ENCODE measurements at regions not wholly inside any gene's neighbourhood (a gene's known extent, or its start where the extent isn't known, plus 50 kb on each side); places are given as distances from the start of the nearest gene placed in this dataset.
"Not testable (repeated sequence)": the region's sequence is repeated elsewhere in the genome, so short reads cannot be mapped to it uniquely, and the experiment has no call there.

GRCh38 chr3:158882445-158882844 lies 80.6 kb downstream of the MFSD1 start:
- DNase-seq (ENCODE audit: low read depth in 4 of 4, low spot score in 3 of 4): no peak

DNA sequence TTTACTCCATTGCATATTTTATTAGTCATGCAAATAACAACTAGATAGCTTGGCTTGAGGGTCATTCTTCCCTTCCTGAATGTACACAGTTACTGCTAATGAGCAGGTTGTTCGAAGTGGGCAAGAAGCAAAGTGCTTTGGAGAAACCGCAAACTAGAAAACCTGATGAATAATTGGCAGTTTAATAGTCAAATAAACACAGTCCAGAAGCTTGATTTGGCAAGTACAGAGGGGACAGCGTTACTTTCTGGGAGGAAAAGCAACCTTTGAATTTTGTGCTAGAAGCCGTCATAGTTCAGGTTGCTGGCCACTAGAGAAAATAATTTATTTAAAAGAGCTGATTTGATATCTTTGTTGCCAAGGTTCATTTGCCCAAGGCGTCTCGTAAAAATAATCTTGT lies 94.9 kb downstream of the MFSD1 start:
- DNase-seq (ENCODE audit: low read depth in 4 of 4, low spot score in 3 of 4): no peak

GRCh38 chr3:158906749-158907148 lies 104.9 kb downstream of the MFSD1 start:
- DNase-seq (ENCODE audit: low read depth in 4 of 4, low spot score in 3 of 4): no peak

- no peak for DNase-seq (ENCODE audit: low read depth in 4 of 4, low spot score in 3 of 4)
Measured at GRCh38 chr3:158908187-158908734, 106.4 kb downstream of the MFSD1 start.

- no peak for DNase-seq (ENCODE audit: low read depth in 4 of 4, low spot score in 3 of 4)
Measured at GRCh38 chr3:158909870-158910269, 108.0 kb downstream of the MFSD1 start.

GRCh38 chr3:158911586-158911985 lies 109.7 kb downstream of the MFSD1 start:
- no peak for DNase-seq (ENCODE audit: low read depth in 4 of 4, low spot score in 3 of 4)

- no peak for DNase-seq (ENCODE audit: low read depth in 4 of 4, low spot score in 3 of 4)
Measured at GRCh38 chr3:158912188-158912587, 110.3 kb downstream of the MFSD1 start.

DNA sequence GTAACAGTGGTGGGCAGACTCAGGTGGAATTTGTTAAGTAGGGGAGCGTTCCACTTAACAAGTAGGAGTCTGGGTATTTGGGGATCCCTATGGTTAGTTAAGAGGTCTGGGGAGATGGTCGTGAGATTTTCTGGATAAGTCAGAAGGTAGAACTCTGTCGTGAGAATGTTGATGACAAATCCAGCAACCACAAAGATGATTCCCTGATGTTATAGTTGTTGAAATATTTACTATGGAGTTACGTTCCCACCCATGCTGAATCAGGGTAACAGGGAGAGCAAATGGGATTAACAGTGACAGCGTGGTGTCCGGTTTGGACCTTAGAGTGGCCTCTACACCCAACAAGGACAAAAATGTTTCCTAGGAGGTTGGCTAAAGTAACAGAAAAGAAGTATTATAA lies 110.8 kb downstream of the MFSD1 start:
- DNase-seq (ENCODE audit: low read depth in 4 of 4, low spot score in 3 of 4): no peak

DNA sequence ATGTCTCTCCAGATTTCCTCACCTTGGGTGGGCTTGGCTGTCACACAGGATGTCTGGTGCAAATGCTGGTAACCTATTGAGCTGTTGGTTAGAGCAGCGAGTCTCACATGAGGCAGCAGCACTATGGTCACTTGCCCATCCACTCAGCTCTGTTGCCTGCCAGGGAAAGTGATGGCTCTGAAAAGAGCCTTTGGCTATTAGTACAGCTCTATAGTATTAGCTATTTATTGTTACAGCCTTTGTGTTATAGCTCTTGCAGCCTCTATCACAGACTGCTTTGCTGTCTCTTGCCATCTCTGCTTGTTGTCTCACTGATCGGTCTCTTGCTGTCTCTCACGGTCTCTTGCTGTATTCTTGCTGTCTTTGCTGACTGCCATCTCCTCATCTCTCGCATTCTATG lies 114.3 kb downstream of the MFSD1 start:
- DNase-seq (ENCODE audit: low read depth in 4 of 4, low spot score in 3 of 4): no peak

- peak in 3 of 4 donors; percentile 15 to 31 (median 20) for DNase-seq (ENCODE audit: low read depth in 4 of 4, low spot score in 3 of 4)
Measured at GRCh38 chr3:158918008-158918407, 116.2 kb downstream of the MFSD1 start.

- no peak for DNase-seq (ENCODE audit: low read depth in 4 of 4, low spot score in 3 of 4)
Measured at GRCh38 chr3:158918451-158918850, 116.6 kb downstream of the MFSD1 start.

- DNase-seq (ENCODE audit: low read depth in 4 of 4, low spot score in 3 of 4): no peak
Measured at GRCh38 chr3:158920371-158920770, 118.5 kb downstream of the MFSD1 start.

DNA sequence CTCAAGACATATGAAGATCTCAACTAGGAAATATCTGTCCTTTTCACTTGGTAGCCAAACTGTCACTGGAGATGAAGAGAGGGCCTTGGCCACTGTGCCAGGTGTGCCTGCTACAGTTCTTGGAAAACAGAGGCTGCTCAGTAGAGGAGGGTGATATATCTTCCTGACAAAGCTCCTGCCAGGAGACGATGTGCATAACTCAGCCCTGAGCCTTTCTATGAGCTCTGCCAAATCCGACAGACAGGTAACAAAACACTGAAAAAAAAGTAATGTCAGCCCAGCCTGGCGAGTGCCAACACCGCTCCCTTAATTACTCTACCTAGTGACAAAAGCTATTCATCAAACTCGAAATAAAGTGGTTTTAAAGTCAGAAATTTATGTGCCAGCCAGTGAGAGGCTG lies 123.2 kb downstream of the MFSD1 start:
- DNase-seq (ENCODE audit: low read depth in 4 of 4, low spot score in 3 of 4): no peak

DNA sequence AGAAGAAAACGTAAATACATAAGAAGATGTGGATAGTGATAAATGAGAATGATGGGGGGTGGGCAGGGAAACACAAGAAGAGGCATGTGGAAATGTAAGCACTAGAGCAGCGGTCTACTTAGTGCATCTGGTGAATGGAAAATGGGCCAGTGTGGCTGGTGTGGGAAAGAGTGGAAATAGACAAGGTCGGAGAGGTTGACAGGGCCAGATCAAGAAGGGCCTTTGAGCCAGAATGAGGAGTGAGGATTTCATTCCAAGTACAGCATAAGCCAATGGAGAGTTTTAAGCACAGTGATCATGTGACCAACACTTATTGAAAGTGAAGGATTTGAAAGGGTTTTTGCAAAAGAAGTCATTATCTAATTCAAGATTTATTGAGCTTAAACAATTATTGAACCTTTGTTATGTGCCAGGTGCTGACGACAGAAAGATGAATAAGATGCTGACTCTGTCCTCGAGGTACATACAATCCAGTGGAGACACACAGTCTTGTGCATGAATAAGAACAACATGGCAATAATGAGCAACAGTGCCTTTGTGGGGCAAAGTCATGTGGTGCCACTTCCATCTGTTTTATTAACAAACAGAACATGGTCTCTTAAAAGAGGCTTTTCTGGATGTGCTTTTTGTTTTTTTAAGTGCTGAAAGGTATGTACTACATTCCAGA lies 124.1 kb downstream of the MFSD1 start:
- DNase-seq (ENCODE audit: low read depth in 4 of 4, low spot score in 3 of 4): no peak

- DNase-seq (ENCODE audit: low read depth in 4 of 4, low spot score in 3 of 4): no peak
Measured at GRCh38 chr3:158935846-158936245, 134.0 kb downstream of the MFSD1 start.

DNA sequence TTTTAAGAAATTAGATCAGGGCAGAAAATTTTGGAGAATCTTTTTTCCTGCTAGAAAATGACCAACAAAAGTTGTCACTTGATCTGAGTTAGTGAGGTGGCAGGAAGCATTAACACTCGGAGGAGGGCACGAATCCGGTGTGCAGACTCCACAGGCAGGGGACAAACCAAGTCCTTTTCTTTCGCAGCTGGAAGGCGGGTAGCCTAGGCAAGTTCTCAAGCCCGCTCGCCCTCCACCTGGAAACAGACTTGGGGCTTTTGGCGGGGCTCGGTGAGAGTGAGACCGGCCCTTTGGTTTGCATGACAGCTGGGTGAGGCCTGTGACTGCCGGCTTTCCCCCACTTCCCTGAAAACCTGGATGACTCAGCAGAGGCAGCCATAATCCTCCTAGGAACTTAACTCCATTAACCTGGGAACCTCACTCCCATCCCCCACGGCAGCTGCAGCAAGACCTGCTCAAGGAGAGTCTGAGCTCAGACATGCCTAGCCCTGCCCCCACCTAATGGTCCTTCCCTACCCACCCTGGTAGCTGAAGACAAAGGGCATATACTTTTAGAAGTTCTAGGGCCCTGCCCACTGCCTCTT lies 134.8 kb downstream of the MFSD1 start:
- no peak for DNase-seq (ENCODE audit: low read depth in 4 of 4, low spot score in 3 of 4)

- no peak for DNase-seq (ENCODE audit: low read depth in 4 of 4, low spot score in 3 of 4)
Measured at GRCh38 chr3:158950178-158950901, 148.5 kb downstream of the MFSD1 start.

DNA sequence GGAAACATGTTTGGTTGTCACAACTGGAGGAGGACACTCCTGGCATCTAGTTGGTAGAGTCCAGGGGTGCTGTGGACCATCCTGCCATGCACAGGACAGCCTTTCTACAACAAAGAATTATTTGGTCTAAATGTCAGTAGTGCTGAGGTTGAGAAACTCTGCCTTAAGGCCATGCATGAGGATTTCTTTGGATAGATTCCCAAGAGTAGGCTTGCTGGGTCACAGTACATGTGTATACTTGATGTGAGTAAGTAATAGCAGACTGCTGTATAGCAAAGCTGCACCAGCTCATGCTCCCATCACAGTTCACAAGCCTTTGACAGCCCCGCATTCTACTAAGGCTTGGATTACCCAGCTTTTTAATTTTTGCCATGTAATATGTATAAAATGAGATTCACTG lies 151.3 kb downstream of the MFSD1 start:
- no peak for DNase-seq (ENCODE audit: low read depth in 4 of 4, low spot score in 3 of 4)

GRCh38 chr3:158954420-158954819 lies 152.6 kb downstream of the MFSD1 start:
- DNase-seq (ENCODE audit: low read depth in 4 of 4, low spot score in 3 of 4): no peak

DNA sequence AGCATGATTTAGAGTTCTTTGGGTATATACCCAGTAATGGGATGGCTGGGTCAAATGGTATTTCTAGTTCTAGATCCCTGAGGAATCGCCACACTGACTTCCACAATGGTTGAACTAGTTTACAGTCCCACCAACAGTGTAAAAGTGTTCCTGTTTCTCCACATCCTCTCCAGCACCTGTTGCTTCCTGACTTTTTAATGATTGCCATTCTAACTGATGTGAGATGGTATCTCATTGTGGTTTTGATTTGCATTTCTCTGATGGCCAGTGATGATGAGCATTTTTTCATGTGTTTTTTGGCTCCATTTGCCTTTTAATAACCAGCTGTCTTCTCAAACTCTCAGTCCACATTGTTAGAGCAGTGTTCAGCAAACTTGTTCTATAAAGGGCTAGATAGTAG lies 155.9 kb downstream of the MFSD1 start:
- DNase-seq (ENCODE audit: low read depth in 4 of 4, low spot score in 3 of 4): not testable (repeated sequence)

DNA sequence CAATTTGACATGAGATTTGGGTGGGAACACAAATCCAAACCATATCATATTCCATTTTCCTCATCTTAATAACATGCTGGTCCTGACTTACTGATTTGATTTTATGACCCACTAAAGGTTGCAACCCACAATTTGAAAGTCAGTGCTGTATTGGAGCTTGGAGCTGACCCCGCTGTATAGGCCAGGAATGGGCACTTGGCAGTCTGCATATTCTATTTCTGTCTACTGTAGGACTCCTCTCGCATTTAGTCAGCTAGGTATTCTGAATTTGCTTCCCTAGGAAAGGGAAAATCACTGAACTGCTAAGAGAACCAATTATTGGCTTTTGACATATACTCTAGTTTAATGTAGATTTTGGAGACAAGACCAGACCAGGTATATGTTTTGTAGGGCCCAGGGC lies 157.0 kb downstream of the MFSD1 start:
- DNase-seq (ENCODE audit: low read depth in 4 of 4, low spot score in 3 of 4): no peak

DNA sequence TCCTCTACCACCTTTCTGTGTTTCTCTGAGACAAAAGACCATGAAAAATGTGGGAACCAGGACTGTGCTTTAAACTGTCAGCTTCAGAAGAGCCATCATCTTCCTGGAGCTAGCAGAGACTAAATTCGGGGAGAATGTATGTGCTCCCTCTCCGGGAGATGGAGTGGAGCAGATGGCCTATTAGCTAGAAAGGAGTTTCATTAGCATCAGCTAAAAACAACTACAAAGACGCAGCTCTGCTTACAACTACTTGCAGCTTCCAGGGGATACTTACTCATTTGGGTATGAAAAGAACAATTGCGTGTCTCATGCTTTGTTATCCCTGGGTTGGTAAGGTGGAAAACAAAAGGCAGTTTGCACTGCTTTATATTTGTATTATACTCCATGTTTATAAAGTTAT lies 159.6 kb downstream of the MFSD1 start:
- DNase-seq (ENCODE audit: low read depth in 4 of 4, low spot score in 3 of 4): no peak

Measured in right renal pelvis (tissue), 4 donors.